Body of pancreas (tissue), 4 donors: ENCODE measurements at regions not wholly inside any gene's neighbourhood (a gene's known extent, or its start where the extent isn't known, plus 50 kb on each side); places are given as distances from the start of the nearest gene placed in this dataset.

Source experiments
- CTCF ChIP-seq, 7 experiments: fragments of 450-650 bp in 4 of 7; fragments of 200-600 bp in 3 of 7; sonication (generic) in 3 of 7; IDR thresholded peaks; one replicate each; pipeline ENCODE4 v1.5.1; 2016 to 2019; ENCODE audit warnings: antibody characterized with exemption in 7 of 7
- POLR2A ChIP-seq, 3 donors: fragments of 450-650 bp; IDR thresholded peaks; one replicate each; pipeline ENCODE4 v1.6.1; 2016; ENCODE audit warnings: antibody characterized with exemption in 3 of 3, mild to moderate bottlenecking in 2 of 3

- TF ChIP-seq CTCF (IDR thresholded peaks at IDR 0.05), result no peak
- TF ChIP-seq POLR2A (IDR thresholded peaks at IDR 0.05), result no peak
Measured at GRCh38 chr17:14461227-14461548, 160.3 kb downstream of the HS3ST3B1 start.
